Hepatocyte (in vitro differentiated cells): ENCODE measurements at regions not wholly inside any gene's neighbourhood (a gene's known extent, or its start where the extent isn't known, plus 50 kb on each side); places are given as distances from the start of the nearest gene placed in this dataset.

Source experiments
- EZH2 ChIP-seq: fragments of 200-600 bp; sonication (generic); IDR thresholded peaks from 2 replicates; pipeline ENCODE4 v1.6.1; 2016; ENCODE audit warnings: antibody characterized with exemption, mild to moderate bottlenecking, borderline replicate concordance
- TF ChIP-seq, protein P1 (sequence below): fragments of 200-600 bp; sonication (generic); IDR thresholded peaks from 2 replicates; pipeline ENCODE4 v1.5.1; 2016; ENCODE audit warnings: antibody characterized with exemption, mild to moderate bottlenecking; ENCODE audit not compliant: poor library complexity

DNA sequence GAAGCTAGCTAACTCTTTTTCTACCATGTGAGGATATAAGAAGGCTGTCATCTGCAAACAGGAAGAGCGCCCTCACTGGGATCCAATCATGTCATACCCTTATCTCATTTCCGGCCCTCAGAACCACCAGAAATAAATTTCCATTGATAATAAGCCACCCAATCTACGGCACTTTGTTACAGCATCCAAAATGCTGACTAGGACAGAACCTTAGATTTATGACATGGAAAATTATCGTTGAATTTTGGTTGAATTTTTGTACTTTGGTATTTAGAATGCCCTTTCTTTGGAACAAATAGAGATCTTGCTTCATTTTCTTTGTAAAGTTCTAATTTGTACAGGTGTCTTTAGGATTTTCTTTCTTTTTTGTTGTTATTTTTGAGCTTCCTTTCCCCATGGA lies 53.3 kb upstream of the CYLC2 start:
- TF ChIP-seq EZH2 = no peak
- TF ChIP-seq, protein P1, sequence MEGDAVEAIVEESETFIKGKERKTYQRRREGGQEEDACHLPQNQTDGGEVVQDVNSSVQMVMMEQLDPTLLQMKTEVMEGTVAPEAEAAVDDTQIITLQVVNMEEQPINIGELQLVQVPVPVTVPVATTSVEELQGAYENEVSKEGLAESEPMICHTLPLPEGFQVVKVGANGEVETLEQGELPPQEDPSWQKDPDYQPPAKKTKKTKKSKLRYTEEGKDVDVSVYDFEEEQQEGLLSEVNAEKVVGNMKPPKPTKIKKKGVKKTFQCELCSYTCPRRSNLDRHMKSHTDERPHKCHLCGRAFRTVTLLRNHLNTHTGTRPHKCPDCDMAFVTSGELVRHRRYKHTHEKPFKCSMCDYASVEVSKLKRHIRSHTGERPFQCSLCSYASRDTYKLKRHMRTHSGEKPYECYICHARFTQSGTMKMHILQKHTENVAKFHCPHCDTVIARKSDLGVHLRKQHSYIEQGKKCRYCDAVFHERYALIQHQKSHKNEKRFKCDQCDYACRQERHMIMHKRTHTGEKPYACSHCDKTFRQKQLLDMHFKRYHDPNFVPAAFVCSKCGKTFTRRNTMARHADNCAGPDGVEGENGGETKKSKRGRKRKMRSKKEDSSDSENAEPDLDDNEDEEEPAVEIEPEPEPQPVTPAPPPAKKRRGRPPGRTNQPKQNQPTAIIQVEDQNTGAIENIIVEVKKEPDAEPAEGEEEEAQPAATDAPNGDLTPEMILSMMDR = no peak
